PFSK-1 (cell line): ENCODE measurements at regions not wholly inside any gene's neighbourhood (a gene's known extent, or its start where the extent isn't known, plus 50 kb on each side); places are given as distances from the start of the nearest gene placed in this dataset.

Experiments
- FOXP2 ChIP-seq: optimal IDR thresholded peaks from 2 replicates; pipeline ENCODE3; 2011; ENCODE audit warnings: borderline replicate concordance, control low read depth, inconsistent platforms; ENCODE audit not compliant: insufficient read depth; ENCODE audit errors: extremely low read length, extremely low read depth
- POLR2AphosphoS5 ChIP-seq: IDR thresholded peaks from 2 replicates; pipeline ENCODE4 v1.6.1; 2012; ENCODE audit warnings: low read depth, mild to moderate bottlenecking, control low read depth, low read length, moderate library complexity
- REST ChIP-seq, 2 experiments: IDR thresholded peaks; 2 replicates each; pipeline versions ENCODE4 v1.6.1 to v1.8.0; 2011 to 2012; ENCODE audit warnings: low read depth in 2 of 2, low read length in 2 of 2, control low read depth in 1 of 2, inconsistent platforms in 1 of 2, mild to moderate bottlenecking in 1 of 2, moderate library complexity in 1 of 2; ENCODE audit not compliant: insufficient read depth in 1 of 2
- SIN3A ChIP-seq: IDR thresholded peaks from 2 replicates; pipeline ENCODE4 v1.6.1; 2012; ENCODE audit warnings: mild to moderate bottlenecking, low read length, moderate library complexity, borderline replicate concordance; ENCODE audit not compliant: insufficient read depth
- TAF1 ChIP-seq: IDR thresholded peaks from 2 replicates; pipeline ENCODE4 v1.6.1; 2012; ENCODE audit warnings: low read length, control low read depth, borderline replicate concordance; ENCODE audit not compliant: insufficient read depth

- no peak for TF ChIP-seq SIN3A
- no peak for TF ChIP-seq POLR2AphosphoS5
- no peak for TF ChIP-seq FOXP2
- TF ChIP-seq TAF1, result no peak
- TF ChIP-seq REST (IDR thresholded peaks at IDR 0.05; ENCODE audit: insufficient read depth in 1 of 2, low read depth in 2 of 2, low read length in 2 of 2), result no peak
Observed at GRCh38 chr5:171534043-171534895, 114.8 kb downstream of the FGF18 start.

DNA sequence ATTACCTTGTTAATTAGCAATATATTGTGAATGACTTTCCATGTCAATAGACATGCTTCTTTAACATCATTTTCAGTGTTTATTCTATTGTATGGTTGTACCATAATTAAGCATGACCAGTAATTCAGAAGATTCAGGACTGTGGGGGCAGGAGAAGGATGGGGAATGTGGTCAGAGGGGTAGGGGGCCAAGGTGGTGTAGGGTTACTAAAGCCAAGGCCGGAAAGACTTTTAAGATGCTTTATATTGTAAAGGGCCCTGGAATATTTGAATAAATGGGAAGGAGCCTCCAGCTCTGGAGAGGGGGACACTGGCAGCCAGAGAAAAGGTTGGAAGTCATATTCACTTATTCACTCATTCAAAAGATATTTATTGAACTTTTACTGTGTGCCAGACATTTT, 115.7 kb downstream of the FGF18 start:
- TF ChIP-seq POLR2AphosphoS5, result no peak

DNA sequence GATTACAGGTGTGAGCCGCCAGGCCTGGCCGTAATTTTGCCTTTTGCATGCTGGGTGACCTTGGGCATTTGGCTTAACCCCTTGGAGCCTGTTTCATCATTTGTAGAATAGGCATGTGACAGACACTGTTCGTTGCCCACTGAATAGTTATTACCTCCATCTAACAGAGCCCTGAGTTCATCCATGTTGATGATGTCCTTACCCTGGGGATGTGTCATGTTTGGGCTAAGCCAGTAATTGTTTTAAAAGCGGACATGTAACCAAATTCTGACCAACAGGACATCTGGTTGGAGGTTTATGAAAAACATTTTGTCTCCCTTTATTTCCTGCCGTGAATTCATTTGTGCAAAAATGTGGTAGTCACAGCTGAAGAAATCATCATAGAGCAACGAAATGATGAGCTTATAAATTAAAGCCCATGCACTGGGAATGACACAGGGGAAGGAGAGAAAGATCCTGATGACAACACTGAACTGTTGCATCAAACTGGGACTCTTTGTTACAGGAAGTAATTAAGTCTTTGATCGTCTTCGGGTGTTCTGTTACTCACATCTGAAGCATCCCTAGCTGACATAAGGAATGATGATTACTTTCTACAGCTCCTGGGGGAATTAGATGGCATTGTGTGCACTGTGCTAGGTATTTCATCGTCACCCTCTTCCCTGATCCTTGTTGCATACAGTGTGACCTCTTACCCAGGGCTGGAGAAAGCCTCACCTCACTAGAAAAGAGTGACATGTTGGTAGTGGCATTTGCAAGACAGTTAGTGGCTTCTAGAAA, 117.8 kb downstream of the FGF18 start:
- TF ChIP-seq SIN3A (no peak), FOXP2 (no peak), REST (IDR thresholded peaks at IDR 0.05; ENCODE audit: insufficient read depth in 1 of 2, low read depth in 2 of 2, low read length in 2 of 2) (no peak), POLR2AphosphoS5 (no peak), TAF1 (no peak)

GRCh38 chr5:171537923-171538537, 118.6 kb downstream of the FGF18 start:
- TF ChIP-seq TAF1 (no peak), REST (IDR thresholded peaks at IDR 0.05; ENCODE audit: insufficient read depth in 1 of 2, low read depth in 2 of 2, low read length in 2 of 2) (no peak), FOXP2 (no peak), POLR2AphosphoS5 (no peak), SIN3A (no peak)

GRCh38 chr5:171538681-171539080, 119.2 kb downstream of the FGF18 start:
- TF ChIP-seq REST (IDR thresholded peaks at IDR 0.05; ENCODE audit: insufficient read depth in 1 of 2, low read depth in 2 of 2, low read length in 2 of 2), result no peak
